WTC11 (cell line): ENCODE measurements at regions not wholly inside any gene's neighbourhood (a gene's known extent, or its start where the extent isn't known, plus 50 kb on each side); places are given as distances from the start of the nearest gene placed in this dataset.

Source experiments
- ATAC-seq: fragments of 200-7000 bp; cut with Tn5 transposase; 2 replicates; pipeline ENCODE4 v1.10.0; 2021; ENCODE audit warnings: mild to moderate bottlenecking, moderate library complexity
- CTCF ChIA-PET: fragments of 300-600 bp; sonication (Branson Sonifier 250); formaldehyde crosslinking; loops from one replicate; lab custom pipeline; 2021; ENCODE audit warnings: antibody characterized with exemption; lab: Charles Lee
- POLR2A ChIA-PET: fragments of 350-600 bp; sonication (Branson Sonifier 250); formaldehyde crosslinking; loops from one replicate; lab custom pipeline; 2021; ENCODE audit warnings: antibody characterized with exemption; lab: Charles Lee
- DNase-seq: peaks from one replicate; pipeline ENCODE4 v3.0.0; 2021; ENCODE audit warnings: low spot score
- H3K27ac Mint-ChIP-seq: 2 replicates; pipeline ENCODE4 v1.8.0; 2021; ENCODE audit warnings: mixed read lengths
- H3K27me3 Mint-ChIP-seq: 2 replicates; pipeline ENCODE4 v1.8.0; 2021; ENCODE audit warnings: low read depth, mild to moderate bottlenecking, moderate library complexity, mixed read lengths
- H3K36me3 Mint-ChIP-seq: 2 replicates; pipeline ENCODE4 v1.8.0; 2021; ENCODE audit warnings: mixed read lengths
- H3K4me1 Mint-ChIP-seq: 2 replicates; pipeline ENCODE4 v1.8.0; 2022; ENCODE audit warnings: mixed read lengths
- H3K4me3 Mint-ChIP-seq: 2 replicates; pipeline ENCODE4 v1.8.0; 2021; ENCODE audit warnings: mild to moderate bottlenecking, moderate library complexity, mixed read lengths
- H3K9me3 Mint-ChIP-seq: 2 replicates; pipeline ENCODE4 v1.8.0; 2021; ENCODE audit warnings: mixed read lengths
- CREB1 ChIP-seq: sonication (generic); formaldehyde crosslinking; IDR thresholded peaks from 2 replicates; pipeline ENCODE4 v1.8.0; 2023; ENCODE audit warnings: mild to moderate bottlenecking, missing genetic modification reagents
- ETV6 ChIP-seq: sonication (generic); formaldehyde crosslinking; IDR thresholded peaks from 2 replicates; pipeline ENCODE4 v1.8.1; 2022; ENCODE audit warnings: mild to moderate bottlenecking, missing genetic modification reagents
- GRHL2 ChIP-seq: fragments of 250-450 bp; sonication (Bioruptor Pico); IDR thresholded peaks from 2 replicates; pipeline ENCODE4 v1.8.0; 2022; ENCODE audit warnings: mild to moderate bottlenecking, moderate library complexity; ENCODE audit not compliant: insufficient replicate concordance, severe bottlenecking
- HMGA2 ChIP-seq: fragments of 250-450 bp; sonication (Bioruptor Pico); IDR thresholded peaks from 2 replicates; pipeline ENCODE4 v1.4.0; 2021; ENCODE audit warnings: mild to moderate bottlenecking, moderate library complexity
- KAT7 ChIP-seq: sonication (generic); formaldehyde crosslinking; IDR thresholded peaks from 2 replicates; pipeline ENCODE4 v1.8.1; 2023; ENCODE audit warnings: missing genetic modification reagents, mild to moderate bottlenecking, borderline replicate concordance
- NR1H2 ChIP-seq: sonication (generic); formaldehyde crosslinking; IDR thresholded peaks from 2 replicates; pipeline ENCODE4 v1.9.0; 2021; ENCODE audit warnings: mild to moderate bottlenecking, moderate library complexity, missing genetic modification reagents
- ZNF263 ChIP-seq: sonication (generic); formaldehyde crosslinking; IDR thresholded peaks from 2 replicates; pipeline ENCODE4 v1.8.1; 2022; ENCODE audit warnings: low read depth, mild to moderate bottlenecking, moderate library complexity, missing genetic modification reagents
- TF ChIP-seq, protein P1 (sequence below): fragments of 250-450 bp; sonication (Bioruptor Pico); IDR thresholded peaks from 2 replicates; pipeline ENCODE4 v1.8.0; 2021; ENCODE audit warnings: mild to moderate bottlenecking
- TF ChIP-seq, protein P2 (sequence below): fragments of 250-450 bp; sonication (Bioruptor Pico); IDR thresholded peaks from 2 replicates; pipeline ENCODE4 v1.9.0; 2021; ENCODE audit warnings: mild to moderate bottlenecking
- TF ChIP-seq, protein P3 (sequence below): sonication (generic); formaldehyde crosslinking; IDR thresholded peaks from 2 replicates; pipeline ENCODE4 v1.8.1; 2022; ENCODE audit warnings: missing genetic modification reagents, borderline replicate concordance
- TF ChIP-seq, protein P4 (sequence below): sonication (generic); formaldehyde crosslinking; IDR thresholded peaks from 2 replicates; pipeline ENCODE4 v1.8.0; 2022; ENCODE audit warnings: mild to moderate bottlenecking, missing genetic modification reagents
- TF ChIP-seq, protein P5 (sequence below): sonication (generic); formaldehyde crosslinking; IDR thresholded peaks from 2 replicates; pipeline ENCODE4 v1.8.1; 2022; ENCODE audit warnings: mild to moderate bottlenecking, missing genetic modification reagents, moderate library complexity, borderline replicate concordance
- TF ChIP-seq, protein P6 (sequence below): fragments of 250-450 bp; sonication (Bioruptor Pico); IDR thresholded peaks from 2 replicates; pipeline ENCODE4 v1.9.0; 2021; ENCODE audit warnings: mild to moderate bottlenecking, borderline replicate concordance
- TF ChIP-seq, protein P7 (sequence below): fragments of 250-450 bp; sonication (Bioruptor Pico); IDR thresholded peaks from 2 replicates; pipeline ENCODE4 v1.9.0; 2021; ENCODE audit warnings: mild to moderate bottlenecking
- TF ChIP-seq, protein P8 (sequence below): sonication (generic); formaldehyde crosslinking; IDR thresholded peaks from 2 replicates; pipeline ENCODE4 v1.8.0; 2022; ENCODE audit warnings: mild to moderate bottlenecking, missing genetic modification reagents
- TF ChIP-seq, protein P9 (sequence below): sonication (generic); formaldehyde crosslinking; IDR thresholded peaks from 2 replicates; pipeline ENCODE4 v1.8.0; 2023; ENCODE audit warnings: mild to moderate bottlenecking, missing genetic modification reagents
- TF ChIP-seq, protein P10 (sequence below): sonication (generic); formaldehyde crosslinking; IDR thresholded peaks from 2 replicates; pipeline ENCODE4 v1.8.1; 2023; ENCODE audit warnings: mild to moderate bottlenecking, missing genetic modification reagents, moderate library complexity

DNA sequence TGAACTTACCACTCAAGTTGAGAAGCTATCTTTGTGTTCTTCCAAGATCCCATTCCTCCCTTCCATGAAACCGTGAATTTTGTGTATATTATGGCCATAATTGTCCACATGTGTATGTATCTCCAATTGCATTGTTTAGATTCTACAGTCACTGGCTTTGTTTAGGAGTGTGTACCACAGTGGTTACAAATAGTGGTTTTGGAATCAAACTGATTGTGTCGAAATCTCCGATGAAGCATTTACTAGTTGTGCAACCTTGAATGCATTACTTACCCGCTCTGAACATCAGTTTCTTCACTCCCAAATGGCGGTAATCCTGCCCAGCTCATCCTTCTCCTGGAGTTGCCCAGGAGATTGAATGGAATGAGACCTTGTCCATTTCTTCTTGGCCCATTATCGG lies 145.0 kb upstream of the ZNF32 start:
- ChIA-PET CTCF (interaction anchor here (0.8 to 1.0 kb wide), 2 partner anchors 9 to 104 kb away, joined by 3 read pairs; no protein-coding TSS in a partner anchor), POLR2A (no interaction called here)
- Mint-ChIP-seq H3K4me1 (no peaks in the 10 kb centered on the region), H3K36me3 (no peaks in the 10 kb centered on the region), H3K27ac (no peak overlapping the region), H3K9me3 (no peaks in the 10 kb centered on the region; the same call in 1 of the 2 replicates), H3K4me3 (no peak overlapping the region), H3K27me3 (0 out of 2 replicates have a peak, but pooled peaks cover 4% of the 10 kb centered on the region)
- ATAC-seq: no peak
- DNase-seq: no peak
- TF ChIP-seq ZNF263 (CRISPR knock-in tag) (no peak), GRHL2 (CRISPR knock-in tag) (no peak), HMGA2 (no peak), KAT7 (CRISPR knock-in tag) (no peak), NR1H2 (CRISPR knock-in tag) (no peak), CREB1 (no peak), ETV6 (no peak)
- TF ChIP-seq, protein P1, sequence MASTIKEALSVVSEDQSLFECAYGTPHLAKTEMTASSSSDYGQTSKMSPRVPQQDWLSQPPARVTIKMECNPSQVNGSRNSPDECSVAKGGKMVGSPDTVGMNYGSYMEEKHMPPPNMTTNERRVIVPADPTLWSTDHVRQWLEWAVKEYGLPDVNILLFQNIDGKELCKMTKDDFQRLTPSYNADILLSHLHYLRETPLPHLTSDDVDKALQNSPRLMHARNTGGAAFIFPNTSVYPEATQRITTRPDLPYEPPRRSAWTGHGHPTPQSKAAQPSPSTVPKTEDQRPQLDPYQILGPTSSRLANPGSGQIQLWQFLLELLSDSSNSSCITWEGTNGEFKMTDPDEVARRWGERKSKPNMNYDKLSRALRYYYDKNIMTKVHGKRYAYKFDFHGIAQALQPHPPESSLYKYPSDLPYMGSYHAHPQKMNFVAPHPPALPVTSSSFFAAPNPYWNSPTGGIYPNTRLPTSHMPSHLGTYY (CRISPR knock-in tag): no peak
- TF ChIP-seq, protein P2, sequence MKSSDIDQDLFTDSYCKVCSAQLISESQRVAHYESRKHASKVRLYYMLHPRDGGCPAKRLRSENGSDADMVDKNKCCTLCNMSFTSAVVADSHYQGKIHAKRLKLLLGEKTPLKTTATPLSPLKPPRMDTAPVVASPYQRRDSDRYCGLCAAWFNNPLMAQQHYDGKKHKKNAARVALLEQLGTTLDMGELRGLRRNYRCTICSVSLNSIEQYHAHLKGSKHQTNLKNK (CRISPR knock-in tag): no peak
- TF ChIP-seq, protein P3, sequence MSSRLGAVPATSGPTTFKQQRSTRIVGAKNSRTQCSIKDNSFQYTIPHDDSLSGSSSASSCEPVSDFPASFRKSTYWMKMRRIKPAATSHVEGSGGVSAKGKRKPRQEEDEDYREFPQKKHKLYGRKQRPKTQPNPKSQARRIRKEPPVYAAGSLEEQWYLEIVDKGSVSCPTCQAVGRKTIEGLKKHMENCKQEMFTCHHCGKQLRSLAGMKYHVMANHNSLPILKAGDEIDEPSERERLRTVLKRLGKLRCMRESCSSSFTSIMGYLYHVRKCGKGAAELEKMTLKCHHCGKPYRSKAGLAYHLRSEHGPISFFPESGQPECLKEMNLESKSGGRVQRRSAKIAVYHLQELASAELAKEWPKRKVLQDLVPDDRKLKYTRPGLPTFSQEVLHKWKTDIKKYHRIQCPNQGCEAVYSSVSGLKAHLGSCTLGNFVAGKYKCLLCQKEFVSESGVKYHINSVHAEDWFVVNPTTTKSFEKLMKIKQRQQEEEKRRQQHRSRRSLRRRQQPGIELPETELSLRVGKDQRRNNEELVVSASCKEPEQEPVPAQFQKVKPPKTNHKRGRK: no peak
- TF ChIP-seq, protein P4, sequence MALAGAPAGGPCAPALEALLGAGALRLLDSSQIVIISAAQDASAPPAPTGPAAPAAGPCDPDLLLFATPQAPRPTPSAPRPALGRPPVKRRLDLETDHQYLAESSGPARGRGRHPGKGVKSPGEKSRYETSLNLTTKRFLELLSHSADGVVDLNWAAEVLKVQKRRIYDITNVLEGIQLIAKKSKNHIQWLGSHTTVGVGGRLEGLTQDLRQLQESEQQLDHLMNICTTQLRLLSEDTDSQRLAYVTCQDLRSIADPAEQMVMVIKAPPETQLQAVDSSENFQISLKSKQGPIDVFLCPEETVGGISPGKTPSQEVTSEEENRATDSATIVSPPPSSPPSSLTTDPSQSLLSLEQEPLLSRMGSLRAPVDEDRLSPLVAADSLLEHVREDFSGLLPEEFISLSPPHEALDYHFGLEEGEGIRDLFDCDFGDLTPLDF: no peak
- TF ChIP-seq, protein P5, sequence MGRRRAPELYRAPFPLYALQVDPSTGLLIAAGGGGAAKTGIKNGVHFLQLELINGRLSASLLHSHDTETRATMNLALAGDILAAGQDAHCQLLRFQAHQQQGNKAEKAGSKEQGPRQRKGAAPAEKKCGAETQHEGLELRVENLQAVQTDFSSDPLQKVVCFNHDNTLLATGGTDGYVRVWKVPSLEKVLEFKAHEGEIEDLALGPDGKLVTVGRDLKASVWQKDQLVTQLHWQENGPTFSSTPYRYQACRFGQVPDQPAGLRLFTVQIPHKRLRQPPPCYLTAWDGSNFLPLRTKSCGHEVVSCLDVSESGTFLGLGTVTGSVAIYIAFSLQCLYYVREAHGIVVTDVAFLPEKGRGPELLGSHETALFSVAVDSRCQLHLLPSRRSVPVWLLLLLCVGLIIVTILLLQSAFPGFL (CRISPR knock-in tag): no peak
- TF ChIP-seq, protein P6, sequence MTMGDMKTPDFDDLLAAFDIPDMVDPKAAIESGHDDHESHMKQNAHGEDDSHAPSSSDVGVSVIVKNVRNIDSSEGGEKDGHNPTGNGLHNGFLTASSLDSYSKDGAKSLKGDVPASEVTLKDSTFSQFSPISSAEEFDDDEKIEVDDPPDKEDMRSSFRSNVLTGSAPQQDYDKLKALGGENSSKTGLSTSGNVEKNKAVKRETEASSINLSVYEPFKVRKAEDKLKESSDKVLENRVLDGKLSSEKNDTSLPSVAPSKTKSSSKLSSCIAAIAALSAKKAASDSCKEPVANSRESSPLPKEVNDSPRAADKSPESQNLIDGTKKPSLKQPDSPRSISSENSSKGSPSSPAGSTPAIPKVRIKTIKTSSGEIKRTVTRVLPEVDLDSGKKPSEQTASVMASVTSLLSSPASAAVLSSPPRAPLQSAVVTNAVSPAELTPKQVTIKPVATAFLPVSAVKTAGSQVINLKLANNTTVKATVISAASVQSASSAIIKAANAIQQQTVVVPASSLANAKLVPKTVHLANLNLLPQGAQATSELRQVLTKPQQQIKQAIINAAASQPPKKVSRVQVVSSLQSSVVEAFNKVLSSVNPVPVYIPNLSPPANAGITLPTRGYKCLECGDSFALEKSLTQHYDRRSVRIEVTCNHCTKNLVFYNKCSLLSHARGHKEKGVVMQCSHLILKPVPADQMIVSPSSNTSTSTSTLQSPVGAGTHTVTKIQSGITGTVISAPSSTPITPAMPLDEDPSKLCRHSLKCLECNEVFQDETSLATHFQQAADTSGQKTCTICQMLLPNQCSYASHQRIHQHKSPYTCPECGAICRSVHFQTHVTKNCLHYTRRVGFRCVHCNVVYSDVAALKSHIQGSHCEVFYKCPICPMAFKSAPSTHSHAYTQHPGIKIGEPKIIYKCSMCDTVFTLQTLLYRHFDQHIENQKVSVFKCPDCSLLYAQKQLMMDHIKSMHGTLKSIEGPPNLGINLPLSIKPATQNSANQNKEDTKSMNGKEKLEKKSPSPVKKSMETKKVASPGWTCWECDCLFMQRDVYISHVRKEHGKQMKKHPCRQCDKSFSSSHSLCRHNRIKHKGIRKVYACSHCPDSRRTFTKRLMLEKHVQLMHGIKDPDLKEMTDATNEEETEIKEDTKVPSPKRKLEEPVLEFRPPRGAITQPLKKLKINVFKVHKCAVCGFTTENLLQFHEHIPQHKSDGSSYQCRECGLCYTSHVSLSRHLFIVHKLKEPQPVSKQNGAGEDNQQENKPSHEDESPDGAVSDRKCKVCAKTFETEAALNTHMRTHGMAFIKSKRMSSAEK (CRISPR knock-in tag): no peak
- TF ChIP-seq, protein P7, sequence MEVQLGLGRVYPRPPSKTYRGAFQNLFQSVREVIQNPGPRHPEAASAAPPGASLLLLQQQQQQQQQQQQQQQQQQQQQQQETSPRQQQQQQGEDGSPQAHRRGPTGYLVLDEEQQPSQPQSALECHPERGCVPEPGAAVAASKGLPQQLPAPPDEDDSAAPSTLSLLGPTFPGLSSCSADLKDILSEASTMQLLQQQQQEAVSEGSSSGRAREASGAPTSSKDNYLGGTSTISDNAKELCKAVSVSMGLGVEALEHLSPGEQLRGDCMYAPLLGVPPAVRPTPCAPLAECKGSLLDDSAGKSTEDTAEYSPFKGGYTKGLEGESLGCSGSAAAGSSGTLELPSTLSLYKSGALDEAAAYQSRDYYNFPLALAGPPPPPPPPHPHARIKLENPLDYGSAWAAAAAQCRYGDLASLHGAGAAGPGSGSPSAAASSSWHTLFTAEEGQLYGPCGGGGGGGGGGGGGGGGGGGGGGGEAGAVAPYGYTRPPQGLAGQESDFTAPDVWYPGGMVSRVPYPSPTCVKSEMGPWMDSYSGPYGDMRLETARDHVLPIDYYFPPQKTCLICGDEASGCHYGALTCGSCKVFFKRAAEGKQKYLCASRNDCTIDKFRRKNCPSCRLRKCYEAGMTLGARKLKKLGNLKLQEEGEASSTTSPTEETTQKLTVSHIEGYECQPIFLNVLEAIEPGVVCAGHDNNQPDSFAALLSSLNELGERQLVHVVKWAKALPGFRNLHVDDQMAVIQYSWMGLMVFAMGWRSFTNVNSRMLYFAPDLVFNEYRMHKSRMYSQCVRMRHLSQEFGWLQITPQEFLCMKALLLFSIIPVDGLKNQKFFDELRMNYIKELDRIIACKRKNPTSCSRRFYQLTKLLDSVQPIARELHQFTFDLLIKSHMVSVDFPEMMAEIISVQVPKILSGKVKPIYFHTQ (CRISPR knock-in tag): no peak
- TF ChIP-seq, protein P8, sequence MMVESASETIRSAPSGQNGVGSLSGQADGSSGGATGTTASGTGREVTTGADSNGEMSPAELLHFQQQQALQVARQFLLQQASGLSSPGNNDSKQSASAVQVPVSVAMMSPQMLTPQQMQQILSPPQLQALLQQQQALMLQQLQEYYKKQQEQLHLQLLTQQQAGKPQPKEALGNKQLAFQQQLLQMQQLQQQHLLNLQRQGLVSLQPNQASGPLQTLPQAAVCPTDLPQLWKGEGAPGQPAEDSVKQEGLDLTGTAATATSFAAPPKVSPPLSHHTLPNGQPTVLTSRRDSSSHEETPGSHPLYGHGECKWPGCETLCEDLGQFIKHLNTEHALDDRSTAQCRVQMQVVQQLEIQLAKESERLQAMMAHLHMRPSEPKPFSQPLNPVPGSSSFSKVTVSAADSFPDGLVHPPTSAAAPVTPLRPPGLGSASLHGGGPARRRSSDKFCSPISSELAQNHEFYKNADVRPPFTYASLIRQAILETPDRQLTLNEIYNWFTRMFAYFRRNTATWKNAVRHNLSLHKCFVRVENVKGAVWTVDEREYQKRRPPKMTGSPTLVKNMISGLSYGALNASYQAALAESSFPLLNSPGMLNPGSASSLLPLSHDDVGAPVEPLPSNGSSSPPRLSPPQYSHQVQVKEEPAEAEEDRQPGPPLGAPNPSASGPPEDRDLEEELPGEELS: no peak
- TF ChIP-seq, protein P9, sequence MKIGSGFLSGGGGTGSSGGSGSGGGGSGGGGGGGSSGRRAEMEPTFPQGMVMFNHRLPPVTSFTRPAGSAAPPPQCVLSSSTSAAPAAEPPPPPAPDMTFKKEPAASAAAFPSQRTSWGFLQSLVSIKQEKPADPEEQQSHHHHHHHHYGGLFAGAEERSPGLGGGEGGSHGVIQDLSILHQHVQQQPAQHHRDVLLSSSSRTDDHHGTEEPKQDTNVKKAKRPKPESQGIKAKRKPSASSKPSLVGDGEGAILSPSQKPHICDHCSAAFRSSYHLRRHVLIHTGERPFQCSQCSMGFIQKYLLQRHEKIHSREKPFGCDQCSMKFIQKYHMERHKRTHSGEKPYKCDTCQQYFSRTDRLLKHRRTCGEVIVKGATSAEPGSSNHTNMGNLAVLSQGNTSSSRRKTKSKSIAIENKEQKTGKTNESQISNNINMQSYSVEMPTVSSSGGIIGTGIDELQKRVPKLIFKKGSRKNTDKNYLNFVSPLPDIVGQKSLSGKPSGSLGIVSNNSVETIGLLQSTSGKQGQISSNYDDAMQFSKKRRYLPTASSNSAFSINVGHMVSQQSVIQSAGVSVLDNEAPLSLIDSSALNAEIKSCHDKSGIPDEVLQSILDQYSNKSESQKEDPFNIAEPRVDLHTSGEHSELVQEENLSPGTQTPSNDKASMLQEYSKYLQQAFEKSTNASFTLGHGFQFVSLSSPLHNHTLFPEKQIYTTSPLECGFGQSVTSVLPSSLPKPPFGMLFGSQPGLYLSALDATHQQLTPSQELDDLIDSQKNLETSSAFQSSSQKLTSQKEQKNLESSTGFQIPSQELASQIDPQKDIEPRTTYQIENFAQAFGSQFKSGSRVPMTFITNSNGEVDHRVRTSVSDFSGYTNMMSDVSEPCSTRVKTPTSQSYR (CRISPR knock-in tag): no peak
- TF ChIP-seq, protein P10, sequence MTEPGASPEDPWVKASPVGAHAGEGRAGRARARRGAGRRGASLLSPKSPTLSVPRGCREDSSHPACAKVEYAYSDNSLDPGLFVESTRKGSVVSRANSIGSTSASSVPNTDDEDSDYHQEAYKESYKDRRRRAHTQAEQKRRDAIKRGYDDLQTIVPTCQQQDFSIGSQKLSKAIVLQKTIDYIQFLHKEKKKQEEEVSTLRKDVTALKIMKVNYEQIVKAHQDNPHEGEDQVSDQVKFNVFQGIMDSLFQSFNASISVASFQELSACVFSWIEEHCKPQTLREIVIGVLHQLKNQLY: no peak
